ENCODE measurements at regions not wholly inside any gene's neighbourhood (a gene's known extent, or its start where the extent isn't known, plus 50 kb on each side); places are given as distances from the start of the nearest gene placed in this dataset.

- TF ChIP-seq CTCF (IDR thresholded peaks at IDR 0.05; ENCODE audit: low read depth, low read length, poor library complexity, severe bottlenecking) (no peak), EZH2phosphoT487 (IDR thresholded peaks at IDR 0.05; ENCODE audit: borderline replicate concordance, low read length) (no peak)
Measured at GRCh38 chr13:63691474-63691873, 2275.8 kb upstream of the PCDH20 start.
